RCC 7860 (cell line): ENCODE measurements at regions not wholly inside any gene's neighbourhood (a gene's known extent, or its start where the extent isn't known, plus 50 kb on each side); places are given as distances from the start of the nearest gene placed in this dataset.
A peak's percentile ranks its signal among the peaks of the same experiment; 100 is the strongest.
"Not testable (repeated sequence)": the region's sequence is repeated elsewhere in the genome, so short reads cannot be mapped to it uniquely, and the experiment has no call there.

Experiments used
- DNase-seq: peaks from one replicate; pipeline ENCODE4 v3.0.0-alpha.2; 2015; ENCODE audit warnings: low spot score
- FAIRE-seq: peaks from 2 replicates; lab custom pipeline; 2012; peaks lifted over from hg19 to GRCh38; lab: Jason Lieb, UNC

DNA sequence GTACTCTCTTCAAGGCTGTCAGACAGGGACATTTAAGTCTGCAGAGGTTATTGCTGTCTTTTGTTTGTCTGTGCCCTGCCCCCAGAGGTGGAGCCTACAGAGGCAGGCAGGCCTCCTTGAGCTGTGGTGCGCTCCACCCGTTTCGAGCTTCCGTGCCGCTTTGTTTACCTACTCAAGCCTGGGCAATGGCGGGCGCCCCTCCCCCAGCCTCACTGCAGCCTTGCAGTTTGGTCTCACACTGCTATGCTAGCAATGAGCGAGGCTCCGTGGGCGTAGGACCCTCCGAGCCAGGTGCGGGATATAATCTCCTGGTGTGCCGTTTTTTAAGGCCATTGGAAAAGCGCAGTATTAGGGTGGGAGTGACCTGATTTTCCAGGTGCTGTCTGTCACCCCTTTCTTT is 373.4 kb downstream of the DNAJB9 start:
- FAIRE-seq, DNase-seq: not testable (repeated sequence)

DNA sequence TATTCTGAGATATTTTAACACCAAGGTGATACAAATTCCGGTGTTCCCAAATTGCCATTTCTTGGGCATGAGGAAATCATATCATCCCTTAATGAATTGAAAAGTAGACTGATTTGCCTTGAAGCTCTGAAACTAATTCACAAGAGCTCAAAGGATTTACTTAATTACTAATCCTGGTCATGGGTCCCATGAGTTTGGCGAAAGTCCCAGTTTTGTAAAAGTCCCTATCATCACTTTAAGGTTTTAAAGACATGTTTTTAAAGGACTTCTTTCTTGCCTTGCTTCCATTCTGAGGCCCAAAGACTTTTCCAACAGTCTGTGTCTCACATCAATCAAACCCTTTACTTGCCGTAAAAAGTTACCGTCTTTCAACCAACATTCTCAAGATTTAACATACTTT is 377.9 kb downstream of the DNAJB9 start:
- DNase-seq (no peak), FAIRE-seq (no peak)

DNA sequence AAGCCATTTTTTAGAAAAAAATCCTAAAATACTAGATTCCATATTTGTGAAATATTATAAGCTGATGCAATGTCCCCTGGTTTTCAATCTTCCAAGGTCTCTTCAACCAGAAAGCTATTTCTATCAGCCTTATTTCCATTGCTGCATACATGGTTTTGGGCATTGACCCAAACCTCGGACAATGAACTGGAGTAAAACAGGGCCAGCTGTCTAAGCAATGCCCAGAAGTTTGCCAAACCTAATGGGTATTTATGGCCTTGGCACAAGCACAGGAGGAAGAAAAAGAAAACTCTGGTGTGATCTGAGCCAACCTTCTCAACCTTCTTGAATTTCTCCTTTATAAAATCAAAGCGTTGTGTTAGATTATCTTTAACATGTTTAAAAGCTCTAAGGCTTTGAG is 402.3 kb downstream of the DNAJB9 start:
- no peak for DNase-seq
- FAIRE-seq, result no peak

DNA sequence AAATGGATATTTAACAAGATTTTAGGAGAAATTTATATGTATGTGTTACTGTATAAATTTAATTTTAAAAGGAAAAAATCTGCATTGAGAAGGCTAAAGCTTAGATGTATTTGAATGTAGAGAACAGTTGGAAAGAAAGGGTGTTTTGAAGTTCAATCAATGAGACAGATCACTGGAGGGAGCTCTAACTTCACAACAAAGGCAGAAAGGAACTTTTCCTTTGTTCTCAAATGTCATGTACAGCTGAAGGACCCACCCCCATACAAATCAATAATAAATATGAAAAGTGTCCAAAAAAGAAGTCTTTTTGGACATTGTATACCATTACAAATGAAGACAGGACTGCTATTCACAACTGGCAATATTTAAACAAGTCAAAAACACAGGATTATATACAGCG is 403.4 kb downstream of the DNAJB9 start:
- no peak for DNase-seq

DNA sequence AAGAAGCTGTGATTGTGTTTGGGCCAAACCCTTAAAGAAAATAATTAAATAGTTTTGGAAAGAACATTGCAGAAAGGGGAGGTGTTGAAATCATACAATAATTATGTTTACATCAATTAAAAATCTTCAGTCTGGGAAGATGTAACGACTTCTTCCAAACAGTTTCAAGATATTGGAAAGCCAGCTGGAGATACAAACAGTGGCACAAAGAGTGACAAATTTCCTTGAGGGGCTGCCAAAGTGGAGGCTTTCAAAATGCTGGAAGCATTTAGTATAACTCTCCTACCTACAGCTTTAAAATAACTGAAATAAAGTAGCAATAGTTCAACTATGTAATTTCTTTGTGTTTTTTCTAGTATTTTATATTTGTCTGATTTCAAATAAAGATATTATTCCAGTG is 405.0 kb downstream of the DNAJB9 start:
- FAIRE-seq, result no peak
- no peak for DNase-seq

More for the DNA sequence above, 403.4 kb downstream of the DNAJB9 start:
- FAIRE-seq, result no peak

DNA sequence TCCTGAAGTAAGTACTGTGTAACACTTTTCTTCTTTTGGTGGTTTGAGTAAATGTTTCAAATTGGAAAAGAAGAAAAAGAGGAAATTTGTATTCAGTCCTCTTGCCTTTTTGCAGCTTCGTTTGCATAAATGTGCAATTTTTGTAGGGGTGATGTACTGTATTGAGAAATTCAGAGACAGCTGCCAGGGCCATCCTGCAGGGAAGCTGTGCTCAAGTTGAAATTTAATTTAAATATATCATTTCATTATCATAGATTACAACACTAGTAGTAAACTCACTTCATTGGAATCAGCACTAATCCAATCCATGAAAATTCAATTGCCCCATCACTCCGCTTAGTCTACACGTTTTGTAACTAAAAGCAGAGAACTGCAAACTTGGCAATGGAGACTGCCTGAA is 415.4 kb downstream of the DNAJB9 start:
- FAIRE-seq, result no peak
- DNase-seq, result no peak

DNA sequence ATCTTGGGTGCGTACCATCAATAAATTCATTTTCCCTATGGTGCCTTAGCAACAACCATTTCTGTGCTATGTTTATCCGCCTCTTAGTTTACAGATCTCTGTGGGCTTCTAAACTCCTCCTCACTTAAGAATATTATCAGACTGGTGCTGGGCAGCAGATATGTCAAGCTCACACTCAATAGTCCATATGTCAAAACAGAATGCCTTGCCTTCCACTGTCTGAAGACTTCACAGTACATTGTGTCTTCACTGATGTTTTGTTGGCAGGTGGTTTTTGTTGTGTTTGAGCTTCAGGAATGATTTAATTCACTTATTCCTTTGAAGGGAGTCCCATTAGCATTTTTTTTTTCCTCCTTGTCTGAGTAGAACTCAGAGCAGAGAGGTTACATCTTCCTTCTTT is 419.6 kb downstream of the DNAJB9 start:
- FAIRE-seq, result no peak
- DNase-seq, result no peak

DNA sequence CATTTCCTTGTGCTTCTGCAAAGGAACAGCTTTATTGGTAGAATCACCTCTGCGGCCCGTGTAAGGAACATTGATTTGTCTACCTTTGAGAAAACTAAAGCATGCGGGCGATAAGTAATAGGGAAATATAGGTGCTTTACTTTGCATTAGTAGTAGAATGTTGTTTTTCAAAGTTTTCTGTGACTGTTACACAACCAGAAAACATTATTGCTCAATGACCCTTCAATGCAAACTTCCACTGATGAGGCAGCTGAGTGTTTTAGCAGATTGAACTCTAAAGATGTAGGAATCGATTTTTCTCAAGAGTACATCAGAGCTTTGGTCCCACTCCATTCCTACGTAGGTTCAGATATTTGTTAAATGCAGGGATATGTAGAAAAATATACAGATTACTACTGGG is 427.8 kb downstream of the DNAJB9 start:
- DNase-seq, result no peak
- no peak for FAIRE-seq

DNA sequence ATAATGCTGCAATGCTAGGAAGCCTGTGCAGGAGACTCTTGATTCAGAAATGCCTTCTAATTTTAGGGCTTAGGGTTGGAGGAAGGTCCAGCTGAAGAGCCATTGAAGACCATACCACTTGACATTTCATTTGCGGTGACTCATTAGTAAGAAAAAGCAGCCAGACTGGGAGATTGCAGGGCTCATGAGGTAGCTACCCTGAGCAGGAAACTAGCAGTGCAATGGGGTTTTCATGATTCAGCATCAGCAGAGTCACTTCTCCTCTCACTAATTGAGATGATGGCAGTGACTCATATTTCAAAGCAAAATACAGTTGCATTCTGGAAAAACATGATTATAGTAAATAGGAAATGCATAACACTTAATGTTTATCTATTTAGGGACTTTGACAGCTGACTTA is 434.1 kb downstream of the DNAJB9 start:
- peak; percentile 17 for DNase-seq
- no peak for FAIRE-seq

DNA sequence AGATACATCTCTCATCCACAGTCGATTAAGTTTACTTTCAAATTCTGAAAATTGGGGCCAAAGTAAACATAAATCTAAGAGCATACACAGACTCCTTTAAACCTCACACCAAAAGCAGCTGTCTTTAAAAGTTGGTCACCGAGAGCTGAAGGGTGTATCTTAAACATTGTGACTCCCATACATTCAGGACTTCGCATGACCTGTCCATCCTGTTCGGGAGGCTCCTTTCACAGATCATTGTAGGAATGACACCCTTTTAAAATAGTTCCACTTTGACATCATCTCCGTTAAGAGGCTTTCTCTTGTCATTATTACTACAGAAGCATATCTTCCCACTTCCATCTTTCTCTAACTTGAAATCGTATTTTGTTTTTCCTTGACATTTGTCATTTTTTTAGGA is 440.0 kb downstream of the DNAJB9 start:
- FAIRE-seq (no peak), DNase-seq (no peak)

DNA sequence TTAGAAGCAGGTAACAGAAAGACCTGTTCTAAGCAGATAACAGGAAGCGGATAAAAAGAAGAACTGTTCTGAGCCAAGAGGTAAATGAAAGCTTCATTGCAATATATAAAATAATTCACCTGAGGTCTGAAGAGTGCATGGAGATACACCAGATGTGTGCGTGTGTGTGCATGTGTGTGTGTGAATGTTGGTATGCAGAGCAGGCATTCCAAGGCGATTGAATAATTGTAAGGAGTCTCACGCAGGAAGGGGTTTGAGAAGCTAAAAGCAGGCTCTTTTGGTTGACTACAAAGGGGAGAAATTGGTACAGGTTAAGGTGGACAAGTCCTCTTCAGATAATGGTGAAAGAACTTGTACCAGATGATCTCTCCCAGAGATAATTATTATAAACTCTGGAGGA is 450.6 kb downstream of the DNAJB9 start:
- DNase-seq (no peak), FAIRE-seq (no peak)

DNA sequence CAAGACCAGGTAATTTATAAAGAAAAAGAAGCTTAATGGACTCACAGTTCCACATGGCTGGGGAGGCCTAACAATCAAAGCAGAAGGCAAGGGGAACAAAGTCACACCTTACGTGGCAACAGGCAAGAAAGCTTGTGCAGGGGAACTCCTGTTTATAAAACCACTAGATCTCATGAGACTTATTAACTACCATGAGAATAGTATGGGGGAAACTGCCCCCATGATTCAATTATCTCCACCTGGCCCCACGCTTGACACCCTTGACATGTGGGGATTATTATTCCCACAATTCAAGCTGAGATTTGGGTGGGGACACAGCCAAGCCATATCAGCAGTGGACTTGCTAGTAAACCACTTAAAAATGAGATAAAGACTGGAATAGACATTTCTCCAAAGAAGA is 451.7 kb downstream of the DNAJB9 start:
- DNase-seq (no peak), FAIRE-seq (no peak)

DNA sequence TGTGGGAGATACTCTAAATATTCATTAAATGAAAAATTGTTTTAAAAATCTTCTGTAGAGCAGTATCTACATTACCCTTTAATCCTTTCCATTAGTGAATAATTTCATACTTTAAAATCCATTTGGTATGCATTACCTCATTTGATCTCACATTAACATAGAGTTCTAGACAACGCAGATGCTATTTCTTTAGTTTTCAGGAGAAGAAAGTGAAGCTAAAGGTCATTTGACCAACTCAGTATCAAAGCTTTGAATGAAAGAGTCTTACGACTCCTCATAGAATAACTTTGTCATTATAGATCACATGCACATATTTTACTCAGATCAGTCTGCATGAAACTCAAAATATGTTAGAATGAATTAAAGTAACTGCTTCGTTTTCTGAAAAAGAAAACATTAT is 460.2 kb downstream of the DNAJB9 start:
- no peak for FAIRE-seq

DNA sequence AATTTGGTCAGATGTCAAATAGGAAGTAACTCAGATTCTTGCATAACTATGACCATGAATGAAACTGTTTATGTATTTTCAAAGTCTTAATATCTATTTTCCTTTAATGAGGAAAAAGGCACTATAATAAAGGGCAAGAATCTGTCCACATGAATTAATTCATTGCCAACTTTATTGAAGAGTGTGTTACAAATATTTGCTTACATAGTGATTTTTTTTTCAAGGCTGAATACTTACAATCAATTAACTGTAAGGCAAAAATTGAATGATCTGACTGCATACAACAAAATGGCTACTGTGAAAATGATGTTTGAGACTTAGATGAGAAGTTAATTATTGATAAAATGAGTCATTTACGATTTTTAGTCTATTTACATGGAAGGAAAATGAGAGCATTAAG is 475.0 kb downstream of the DNAJB9 start:
- no peak for DNase-seq
- no peak for FAIRE-seq

More for the DNA sequence above, 460.2 kb downstream of the DNAJB9 start:
- no peak for DNase-seq

DNA sequence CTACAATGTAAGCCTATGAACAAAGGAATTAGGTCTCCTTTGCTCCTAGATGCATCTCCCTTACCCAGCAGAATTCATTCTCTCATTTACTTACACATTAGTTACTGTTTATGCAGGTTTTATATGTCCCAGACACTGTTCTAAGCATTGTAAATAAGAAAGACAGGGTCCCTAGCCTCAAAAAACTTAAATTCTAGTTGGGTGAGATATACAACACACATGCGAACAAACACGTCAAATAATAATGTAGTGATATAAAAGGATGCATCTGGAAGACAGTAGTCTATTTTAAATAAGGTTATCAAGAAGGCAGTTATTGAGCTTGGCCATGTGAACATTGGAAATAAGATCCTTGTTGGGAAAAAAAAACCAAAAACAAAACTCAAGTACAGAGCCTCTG is 479.7 kb downstream of the DNAJB9 start:
- FAIRE-seq, result no peak
- DNase-seq, result no peak

DNA sequence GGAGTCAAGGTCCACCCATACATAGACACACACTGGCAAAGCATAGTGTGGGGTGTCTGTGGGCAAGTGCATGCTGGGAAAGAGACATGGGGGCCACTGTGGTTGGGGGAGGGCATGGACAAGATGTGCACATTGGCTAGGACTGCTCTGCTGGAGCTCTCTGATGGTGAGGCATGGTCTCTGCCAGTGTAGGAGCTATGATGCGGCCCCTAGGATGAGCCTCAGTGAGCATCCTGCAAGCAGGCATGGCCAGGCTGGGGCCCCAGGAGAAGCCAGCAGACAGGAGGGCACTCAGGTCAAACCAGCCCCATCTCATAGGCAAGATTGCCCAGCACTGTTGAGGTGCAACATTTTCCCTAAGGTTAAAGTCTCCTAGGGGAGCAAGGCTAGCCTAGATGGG is 489.4 kb downstream of the DNAJB9 start:
- DNase-seq (no peak), FAIRE-seq (no peak)

DNA sequence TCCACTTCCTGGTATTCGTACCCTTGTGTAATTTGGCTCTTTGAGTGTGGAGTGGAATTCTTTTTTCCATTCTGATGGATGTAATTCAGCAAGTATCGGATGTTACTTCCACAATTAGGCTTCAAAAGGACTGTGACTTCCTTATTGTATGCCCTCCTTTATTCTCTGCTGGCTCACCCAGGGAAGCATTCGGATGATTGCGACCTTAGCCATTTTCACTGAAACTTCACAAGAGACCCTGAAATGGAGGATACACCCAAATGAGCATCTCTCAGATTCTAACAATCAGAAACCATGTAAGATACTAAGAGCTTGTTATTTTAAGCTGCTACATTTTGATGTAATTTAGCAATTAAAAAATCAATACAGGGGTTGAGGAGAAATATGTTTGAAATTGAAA is 493.1 kb downstream of the DNAJB9 start:
- DNase-seq (no peak), FAIRE-seq (no peak)

DNA sequence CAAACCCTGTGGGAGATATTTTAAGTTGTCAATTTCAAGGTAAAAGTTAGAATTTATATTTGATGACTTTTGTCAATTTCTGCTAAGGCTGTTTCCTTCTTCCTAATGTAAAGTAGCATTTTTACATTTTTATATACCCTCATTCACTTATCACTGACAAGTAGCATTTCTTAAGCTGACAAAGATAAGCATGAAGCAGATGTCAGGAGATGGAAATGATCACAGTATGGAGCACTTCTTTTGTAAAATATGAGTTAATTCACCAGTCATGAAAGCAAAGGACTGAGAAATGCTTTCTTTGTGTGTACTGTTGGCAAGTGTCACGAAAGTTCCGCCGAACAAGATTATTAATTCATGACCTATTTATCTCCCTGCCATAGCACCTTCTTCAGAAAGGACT is 503.9 kb downstream of the DNAJB9 start:
- DNase-seq (no peak), FAIRE-seq (no peak)

DNA sequence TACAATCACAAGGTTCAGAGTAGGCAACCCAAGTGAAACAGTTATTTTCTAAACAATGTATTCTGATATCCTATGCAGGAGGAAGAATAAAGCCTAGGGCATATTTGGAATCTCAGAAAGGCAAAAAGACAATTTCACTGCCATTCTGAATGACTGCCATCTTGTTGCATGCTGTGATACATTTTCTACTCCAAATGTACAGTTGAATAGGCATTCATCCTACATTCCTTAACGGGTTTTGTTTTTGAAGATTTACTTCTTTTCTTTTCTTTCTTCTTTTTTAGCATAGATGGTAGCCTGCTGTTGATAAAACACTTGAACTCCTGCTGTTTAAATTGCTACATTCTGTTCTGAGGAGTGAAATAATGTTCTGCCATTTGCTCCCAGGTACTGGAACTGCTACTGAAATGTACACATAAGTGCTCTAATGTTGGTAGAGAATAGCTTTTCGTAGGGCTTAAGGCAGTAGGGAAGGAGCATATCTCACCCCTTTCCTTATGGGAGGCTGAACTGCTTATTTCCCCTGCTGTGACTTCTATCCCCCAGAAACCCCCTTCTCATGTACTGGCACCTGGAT is 506.8 kb downstream of the DNAJB9 start:
- FAIRE-seq (no peak), DNase-seq (no peak)

DNA sequence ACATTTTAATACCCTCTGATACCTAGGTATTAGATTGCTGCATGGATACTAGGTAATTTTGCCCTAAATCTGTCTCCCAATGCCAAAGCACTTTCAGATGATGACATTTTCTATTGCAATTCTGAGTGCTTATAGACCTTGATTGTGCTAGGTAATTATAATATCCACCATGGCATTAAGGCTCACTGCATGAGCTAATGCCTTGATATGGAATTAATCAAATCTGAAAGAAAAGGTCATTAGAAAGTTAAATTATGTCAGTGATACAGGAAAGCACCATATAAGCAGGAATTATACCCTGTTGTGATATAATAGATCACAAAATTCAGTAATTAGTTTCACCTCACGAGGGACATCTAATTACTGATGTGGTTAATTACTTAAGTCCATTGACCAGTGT is 521.4 kb downstream of the DNAJB9 start:
- DNase-seq, result no peak
- FAIRE-seq, result no peak

DNA sequence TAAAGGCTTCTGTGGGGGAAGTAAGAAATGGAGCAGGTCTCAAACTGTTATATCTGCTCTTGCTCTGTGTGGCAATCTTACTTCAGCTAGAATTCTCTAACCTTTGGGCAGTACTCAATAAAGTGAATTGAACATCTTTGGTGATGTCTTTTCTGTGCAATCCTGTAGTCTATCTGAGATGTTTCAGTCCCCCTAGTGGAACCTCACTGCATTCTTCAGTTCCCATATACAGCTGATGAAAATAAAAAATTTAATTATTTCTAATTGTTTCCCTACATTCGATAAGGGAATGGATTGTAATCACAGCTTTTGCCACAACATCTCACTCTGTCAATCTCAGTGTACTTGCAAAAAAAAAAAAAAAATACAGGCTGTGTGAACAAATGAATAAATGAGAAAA is 522.6 kb downstream of the DNAJB9 start:
- DNase-seq, result no peak
- no peak for FAIRE-seq

DNA sequence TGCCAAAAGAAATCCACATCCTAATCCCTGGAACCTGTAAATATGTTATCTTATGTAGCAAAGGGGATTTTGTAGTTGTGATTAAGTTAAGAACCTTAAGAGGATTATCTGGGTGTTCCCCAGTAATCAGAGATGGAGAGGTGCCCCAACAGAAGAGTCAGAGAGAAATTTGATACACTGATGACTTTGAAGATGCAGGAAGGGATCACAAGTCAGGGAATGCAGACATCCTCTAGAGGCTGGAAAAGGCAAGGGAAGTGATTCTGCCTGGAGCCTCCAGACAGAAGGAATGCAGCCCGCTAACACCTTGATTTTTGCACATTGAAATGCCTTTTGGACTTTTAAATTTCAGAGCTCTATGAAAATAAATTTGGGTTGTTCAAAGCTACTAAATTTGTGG is 531.7 kb downstream of the DNAJB9 start:
- DNase-seq, result no peak
- FAIRE-seq, result no peak

DNA sequence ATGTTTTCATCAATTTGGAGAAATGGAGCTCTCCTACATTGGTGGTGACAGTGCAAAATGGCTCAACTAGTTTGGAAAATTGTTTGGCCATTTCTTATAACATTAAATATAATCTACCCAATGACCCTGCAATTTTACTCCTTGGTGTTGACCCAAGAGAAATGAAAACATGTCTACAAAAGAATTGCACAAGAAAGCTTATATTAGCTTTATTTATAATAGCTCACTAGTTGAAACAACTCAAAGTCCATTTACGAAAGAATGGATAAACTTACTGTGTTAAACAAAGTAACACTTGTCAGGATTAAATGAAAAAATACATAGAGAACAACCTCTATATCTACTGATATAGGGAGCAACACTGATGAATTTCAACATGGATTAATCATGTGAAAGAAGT is 539.9 kb downstream of the DNAJB9 start:
- FAIRE-seq (no peak), DNase-seq (no peak)

DNA sequence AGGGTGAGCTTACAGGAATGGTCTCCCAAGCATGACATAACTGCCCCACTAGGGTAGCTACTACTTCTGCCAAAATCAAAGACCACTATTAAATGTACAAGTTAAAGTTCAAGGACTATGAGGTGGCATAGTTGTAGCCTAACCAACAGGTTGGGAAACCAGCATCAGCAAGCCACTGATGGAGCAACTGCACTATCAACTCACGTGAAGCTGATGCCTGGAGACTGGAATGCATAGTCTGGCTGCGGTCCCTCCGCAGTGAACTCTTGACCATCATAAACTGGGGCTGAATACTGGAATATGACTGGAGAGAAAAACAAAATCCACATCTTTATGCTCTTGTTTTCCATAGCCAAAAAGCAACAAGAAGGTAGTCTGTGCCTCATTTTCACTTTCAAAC is 541.4 kb downstream of the DNAJB9 start:
- DNase-seq, result no peak
- FAIRE-seq, result no peak
